SIG-M5 (cell line): ENCODE measurements at regions not wholly inside any gene's neighbourhood (a gene's known extent, or its start where the extent isn't known, plus 50 kb on each side); places are given as distances from the start of the nearest gene placed in this dataset.

Source experiments
- DNase-seq: peaks from one replicate; lab custom pipeline; 2025; lab: John Stamatoyannopoulos, UW

DNA sequence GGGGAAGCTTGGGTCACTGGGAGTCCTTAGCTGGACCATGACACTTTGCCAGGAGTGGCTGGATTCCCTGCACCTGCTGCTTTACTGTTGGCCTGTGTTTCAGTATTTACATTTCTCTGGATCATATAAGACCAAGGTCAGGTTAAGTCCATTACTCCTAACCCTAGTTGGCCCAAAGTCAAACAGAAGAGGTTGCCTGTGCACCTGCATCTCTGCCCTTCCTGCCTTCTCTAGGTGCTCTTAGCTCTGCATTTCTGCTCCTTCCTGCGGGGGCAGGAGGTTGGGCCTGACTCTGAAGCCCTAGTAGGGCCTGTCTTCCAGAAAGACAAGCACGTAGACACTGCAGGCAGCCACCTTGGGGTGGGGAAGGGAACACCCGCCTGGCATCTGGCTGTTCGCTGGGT is 124.3 kb downstream of the RPLP1 start:
- no peak for DNase-seq

DNA sequence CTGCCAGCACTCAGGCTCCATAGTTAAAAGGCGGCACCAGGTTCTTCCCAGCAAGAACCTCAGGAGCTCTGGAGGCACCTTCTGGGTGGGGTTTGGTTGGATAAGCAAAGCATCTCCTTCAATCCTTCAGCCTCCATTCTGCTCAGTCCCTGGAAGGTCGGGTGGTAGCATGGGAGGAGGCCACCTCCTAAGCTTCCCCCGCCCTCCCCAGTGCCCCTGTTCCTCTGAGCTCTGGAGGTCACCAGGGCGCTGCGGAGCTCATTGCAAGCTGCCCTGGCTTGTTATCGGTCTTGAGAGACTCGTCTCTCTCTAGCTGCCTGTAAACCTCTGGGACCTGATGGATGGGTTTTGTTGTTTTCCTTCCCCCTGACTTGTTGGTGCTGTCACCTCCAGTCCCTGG is 124.8 kb downstream of the RPLP1 start:
- DNase-seq = no peak

DNA sequence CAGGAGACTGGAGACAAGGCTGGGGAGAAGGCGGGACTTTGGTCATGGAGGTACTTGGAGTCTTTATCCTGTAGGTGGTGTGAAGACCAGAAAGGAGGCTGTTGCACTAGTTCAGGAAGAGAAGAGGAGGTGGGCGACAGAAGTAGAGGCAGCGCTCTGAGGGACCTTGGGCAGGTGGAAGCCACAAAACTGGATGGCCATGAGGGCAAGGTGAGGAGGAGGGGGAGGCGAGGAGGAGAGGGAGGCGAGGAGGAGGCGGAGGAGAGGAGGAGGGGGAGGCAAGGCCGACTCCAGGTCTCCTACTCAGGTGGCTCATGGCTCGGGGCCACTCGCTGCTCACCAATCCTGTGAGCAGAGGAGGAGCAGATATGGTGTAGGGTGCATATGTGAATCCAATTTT is 125.6 kb downstream of the RPLP1 start:
- no peak for DNase-seq

DNA sequence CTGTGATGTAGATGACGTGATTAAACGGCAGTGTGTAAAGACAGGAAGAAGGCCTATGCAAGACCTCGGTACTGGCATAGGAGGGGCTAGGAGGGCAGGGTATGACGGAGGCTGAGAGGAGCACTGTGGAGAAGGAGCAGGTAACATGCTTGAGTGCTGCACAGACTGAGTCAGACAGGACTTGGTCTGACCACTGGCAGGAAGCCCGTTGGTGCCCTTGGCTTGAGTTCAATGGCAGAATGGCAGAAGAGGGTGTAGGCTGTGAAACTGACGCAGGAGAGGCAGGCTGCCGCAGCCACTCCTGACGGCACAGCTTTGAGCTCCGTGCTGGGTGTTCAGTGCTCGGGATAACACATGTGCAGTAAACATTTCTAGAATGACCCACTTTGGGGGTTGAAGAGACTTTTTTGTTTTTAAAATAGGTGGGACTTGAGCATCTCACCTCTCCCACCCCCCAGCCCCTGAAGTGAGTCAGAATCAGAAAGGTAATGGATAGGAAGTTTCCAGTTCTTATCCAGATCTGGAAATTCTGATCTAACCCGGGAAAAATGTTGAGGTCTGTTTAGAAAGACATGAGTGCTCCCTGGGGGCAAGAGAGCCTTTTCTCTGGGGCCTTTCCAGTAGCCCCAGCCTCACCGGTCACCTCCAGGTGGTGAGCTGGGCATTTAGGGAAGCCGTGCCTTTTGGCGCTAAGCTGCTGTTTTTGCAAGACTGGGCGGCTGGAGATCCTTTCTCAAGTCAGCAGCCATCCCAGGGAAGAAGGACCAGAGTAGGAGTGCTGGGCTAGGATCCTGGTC is 126.4 kb downstream of the RPLP1 start:
- DNase-seq = no peak

DNA sequence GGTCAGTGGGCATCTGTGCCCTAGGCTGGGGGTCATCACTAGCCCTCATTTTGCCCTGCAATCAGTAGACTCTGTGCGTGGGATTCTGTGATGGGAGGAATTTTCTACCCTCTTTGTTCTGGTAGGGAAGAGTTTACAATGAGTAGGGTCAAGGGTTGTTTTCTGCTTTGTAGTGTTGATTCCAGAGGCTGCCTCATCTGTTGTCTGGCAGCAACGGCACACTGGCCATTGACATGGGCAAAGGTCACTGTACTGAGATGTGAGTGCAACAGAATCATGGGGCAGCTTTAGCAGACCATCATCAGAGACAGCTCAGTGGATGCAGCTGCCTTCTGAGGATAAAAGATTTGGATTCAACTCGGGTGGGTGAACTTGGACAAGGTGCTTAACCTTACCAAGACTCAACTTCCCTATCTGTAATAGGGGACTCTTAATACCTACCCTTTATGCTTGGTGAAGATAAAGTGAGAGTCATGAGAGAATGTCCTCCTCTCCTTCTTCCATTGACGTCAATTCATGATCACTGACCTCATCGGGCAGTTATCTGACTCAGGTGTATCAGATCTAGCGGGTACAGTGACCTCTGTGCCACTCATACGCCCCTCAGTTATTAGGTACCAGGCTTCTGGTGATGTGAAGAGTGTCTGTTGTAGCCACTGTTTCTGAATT is 127.5 kb downstream of the RPLP1 start:
- no peak for DNase-seq

DNA sequence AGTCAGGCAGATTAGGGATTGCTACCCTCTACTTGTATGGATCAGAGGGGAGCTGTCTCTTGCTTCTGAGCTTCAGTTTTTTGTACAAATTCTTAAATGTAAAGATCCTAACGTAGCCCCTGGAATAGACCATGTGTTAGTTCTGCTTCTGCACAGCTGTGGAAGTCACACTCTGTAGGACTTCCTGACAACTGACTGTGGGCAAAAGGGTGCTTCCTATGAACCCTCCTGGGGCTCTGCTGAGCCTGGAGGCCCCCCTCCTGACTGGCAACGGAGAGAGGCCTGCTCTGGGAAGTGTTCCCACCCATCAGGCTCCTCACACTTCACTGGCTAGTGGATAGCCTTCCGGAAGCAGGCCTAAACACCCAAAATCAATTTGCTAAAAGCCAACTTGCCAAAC is 131.0 kb downstream of the RPLP1 start:
- no peak for DNase-seq

DNA sequence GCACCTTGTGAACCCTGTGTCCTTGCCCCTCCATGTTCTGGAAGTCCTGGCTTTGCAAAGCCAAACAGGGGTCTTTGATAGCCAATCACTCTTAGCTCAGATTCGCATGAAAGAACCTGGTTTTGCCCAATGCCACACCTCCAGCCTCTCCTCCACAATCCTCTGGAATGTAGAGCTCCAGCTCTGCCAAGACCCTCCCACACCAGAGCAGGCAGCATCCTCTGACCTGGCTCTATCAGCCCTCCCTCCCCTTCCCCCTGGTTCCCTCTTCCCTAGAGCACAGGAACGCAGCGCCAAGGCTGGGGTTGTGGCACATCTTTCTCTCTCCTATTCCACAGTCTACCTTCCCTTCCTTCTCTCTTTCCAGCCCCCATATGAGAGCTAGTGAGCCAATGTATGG is 133.3 kb downstream of the RPLP1 start:
- DNase-seq = no peak

DNA sequence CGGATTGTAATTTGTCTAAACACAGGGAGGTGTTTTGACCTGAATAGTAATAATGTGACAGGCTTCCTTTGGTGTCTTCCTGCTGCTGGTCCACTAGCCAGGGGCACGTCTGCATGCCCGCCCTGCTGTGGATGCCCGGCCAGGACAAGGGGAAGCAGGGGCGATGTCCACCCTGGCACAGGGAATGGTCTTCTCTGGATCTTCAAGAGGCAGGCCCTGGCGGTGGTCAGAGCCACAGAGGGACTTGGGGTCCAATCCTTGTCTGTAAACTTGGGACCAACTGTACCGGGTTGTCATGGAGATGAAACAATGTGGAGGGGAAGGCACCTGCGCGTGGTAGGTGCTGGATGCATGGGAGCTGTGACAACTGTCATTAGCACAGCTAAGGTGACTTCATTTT is 134.1 kb downstream of the RPLP1 start:
- DNase-seq = no peak

DNA sequence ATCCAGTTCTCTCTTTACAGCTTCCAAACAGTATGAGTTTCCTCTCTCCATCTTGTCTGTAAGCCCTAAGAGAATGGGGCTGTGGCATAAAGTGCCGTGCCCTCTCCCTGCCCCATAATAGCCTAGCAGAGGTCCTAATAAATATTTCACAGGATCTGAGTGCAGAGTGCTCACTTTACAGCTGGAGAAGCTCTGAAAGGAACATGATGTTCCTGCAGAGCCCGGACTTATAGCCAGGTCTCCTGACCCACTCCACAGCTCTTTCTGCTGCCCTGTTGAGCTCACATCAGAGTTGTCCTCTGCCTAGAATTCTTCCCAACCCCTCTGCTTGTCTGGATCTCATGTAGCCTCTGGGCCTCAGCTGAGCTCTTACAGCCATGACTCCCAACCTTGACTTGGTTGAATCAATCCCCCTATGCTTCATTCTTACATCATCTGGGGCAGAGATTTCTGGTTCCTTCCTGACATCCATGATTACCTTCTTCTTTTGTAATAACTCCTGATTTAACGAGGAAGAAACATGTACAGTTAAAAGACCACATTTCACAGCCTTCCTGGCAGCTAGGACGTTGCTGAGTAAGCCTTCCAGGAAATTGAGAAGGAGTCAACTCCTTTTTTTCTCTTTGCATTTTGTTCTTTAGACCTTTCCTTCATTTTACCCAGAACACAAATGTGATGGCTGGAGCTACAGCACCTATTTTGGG is 135.3 kb downstream of the RPLP1 start:
- DNase-seq = no peak

DNA sequence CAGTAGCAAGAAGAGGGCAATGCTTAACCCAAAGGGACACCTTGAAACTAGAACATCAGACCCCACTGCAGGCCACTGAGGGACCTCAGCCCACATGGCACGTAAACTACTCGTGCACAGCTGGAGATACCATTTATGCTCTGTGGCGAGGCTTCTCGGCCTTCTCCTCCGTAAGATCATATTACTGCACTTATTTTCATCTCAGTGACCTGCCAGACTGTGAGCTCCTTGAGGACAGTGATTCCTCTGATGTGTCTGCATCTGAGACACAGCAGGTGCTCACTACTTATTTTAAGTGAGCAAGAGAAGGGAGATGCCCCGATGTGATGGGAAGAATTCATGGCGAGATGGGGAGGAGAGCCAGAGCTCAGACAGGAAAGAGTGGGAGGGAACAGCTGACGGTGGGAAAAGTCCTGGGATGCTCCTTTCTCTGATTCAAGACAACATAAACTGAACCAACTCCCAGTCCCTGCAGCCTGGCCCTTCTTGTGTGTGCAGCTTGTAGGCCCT is 137.6 kb downstream of the RPLP1 start:
- DNase-seq = no peak

DNA sequence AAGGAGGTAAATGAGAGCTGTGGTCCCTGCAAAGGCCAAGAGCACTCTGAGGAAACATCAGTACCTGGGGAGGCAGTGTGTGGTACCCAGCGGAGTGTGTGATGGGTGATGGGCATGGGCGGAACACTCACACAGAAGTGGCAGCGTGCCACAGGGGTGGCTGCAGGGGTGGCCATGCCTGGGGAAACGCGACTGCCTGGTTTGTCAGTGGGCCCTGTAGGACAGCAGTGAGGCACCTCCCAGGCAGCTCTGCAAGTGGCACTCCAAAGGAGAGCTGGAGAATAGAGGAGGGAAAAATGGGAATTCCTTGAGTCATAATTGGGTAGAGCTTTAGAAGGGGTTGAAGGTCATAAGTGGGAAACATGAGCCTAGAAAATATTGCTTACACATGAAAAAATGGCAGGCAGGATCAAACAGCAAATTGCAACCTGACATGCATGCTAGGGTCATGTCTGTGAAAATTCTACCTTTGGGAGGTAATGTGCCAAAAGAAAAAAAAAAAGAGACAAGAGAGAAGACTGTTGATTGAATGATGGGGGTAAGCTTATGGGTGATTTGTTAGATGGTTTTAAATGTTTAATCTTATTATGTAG is 138.4 kb downstream of the RPLP1 start:
- no peak for DNase-seq

DNA sequence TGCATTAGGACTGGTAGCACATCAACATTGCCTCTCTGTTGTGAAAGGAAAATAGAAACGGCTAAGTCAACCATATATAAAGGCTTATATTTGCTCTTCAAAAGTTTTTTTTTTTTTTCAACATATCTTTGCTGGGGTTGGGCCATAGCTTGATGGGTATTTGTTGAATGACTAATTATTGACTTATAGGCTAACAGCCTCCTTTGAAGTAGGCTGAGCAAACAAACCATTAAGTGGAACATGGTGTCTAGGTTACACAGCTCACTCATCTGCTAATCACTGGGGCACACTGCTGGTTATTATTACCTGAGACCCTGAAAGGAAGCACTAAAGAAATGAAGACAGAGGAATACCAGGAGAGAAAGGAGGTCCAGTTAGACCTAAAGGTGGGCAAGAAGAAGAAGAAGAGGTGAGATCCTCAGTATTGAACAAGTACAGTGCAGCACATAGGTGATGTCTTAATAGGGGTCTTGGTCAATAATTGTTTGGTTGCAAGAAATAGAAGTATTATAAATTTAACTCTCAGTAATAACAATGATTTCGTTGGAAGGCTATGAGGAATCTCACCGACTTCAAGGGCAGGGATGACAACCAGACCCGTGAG is 139.4 kb downstream of the RPLP1 start:
- DNase-seq = no peak

DNA sequence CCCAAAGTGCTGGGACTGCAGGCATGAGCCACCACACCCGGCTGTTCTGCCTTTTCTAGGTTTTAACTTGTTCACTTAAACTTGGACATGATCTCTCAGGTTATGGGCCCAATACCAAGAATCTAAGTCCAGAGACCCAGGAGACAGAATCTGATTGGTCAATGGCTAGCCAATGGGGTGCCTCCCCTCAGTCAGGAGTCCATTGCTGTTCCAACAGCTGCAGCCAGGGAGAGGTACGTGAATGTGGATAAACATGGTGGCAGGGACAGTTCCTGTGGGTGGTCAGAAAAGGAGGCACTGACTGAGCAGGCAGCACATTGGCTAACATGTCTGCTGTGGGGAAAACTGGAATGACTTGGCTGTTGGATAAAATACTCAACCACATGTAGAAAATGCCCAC is 140.3 kb downstream of the RPLP1 start:
- DNase-seq = no peak

DNA sequence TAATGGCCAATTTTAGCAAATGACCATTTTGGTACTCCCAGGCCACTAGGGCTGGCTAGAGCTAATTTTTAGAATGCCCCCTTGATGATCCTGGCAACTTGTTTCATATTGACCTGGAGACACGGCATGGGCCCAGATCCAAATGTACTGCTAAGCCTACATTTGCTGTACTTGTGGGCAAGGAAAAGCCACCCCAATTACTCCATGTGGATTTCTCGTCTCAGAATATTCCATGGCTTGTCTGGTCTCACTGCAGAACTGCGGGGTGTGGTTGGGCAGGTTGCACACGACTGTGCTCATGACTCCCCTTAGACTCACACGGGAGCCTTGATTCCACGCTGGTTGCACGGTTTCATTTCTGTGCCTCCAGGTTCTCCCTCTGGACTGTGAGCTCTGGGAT is 140.9 kb downstream of the RPLP1 start:
- DNase-seq = no peak

DNA sequence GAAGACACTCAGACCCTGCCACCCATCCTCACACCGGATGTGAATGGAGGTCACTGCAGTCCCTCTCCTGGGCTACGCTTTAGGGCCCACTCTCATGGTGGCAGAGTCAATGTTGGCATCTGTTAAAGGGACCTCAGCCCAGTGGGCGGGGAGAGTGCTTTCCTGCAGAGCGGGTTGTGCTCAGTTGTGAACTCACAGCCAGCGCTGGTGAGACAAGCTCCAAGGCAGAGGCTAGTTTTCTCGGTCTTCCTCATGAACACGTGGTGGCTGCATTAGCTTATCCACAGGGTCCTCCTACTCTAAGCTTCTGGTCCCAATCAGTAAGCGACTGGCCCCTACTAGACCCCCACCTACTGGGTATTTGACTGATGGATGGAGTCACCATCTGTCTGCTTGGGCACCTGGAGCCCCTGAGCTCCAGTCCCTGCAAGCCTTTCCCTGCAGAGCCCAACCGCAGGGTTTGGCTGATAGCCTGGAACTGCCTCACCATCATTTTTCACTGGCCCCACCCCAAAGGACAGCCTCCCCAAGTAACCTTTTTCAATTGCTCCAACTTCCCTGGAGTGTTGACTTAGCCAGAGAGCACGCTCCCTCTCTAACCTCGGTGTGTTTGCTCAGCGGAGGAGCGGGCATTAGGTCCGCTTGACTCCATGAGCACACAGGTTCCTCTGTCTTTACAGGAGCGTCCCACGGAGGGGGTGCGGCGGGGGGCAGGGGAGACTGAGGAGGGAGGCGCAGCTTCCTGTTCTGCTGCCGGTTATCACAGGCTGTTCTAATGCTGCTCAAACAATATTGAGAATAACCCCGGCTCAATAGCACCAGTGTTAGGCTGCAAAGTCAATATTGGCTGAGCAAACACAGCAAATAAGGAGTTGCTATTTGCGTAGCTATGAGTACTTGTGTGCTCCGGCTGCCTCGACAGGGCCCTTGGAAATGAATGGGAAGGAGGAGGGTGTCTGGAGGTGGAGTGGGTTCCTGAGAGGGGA is 141.7 kb downstream of the RPLP1 start:
- DNase-seq = no peak

DNA sequence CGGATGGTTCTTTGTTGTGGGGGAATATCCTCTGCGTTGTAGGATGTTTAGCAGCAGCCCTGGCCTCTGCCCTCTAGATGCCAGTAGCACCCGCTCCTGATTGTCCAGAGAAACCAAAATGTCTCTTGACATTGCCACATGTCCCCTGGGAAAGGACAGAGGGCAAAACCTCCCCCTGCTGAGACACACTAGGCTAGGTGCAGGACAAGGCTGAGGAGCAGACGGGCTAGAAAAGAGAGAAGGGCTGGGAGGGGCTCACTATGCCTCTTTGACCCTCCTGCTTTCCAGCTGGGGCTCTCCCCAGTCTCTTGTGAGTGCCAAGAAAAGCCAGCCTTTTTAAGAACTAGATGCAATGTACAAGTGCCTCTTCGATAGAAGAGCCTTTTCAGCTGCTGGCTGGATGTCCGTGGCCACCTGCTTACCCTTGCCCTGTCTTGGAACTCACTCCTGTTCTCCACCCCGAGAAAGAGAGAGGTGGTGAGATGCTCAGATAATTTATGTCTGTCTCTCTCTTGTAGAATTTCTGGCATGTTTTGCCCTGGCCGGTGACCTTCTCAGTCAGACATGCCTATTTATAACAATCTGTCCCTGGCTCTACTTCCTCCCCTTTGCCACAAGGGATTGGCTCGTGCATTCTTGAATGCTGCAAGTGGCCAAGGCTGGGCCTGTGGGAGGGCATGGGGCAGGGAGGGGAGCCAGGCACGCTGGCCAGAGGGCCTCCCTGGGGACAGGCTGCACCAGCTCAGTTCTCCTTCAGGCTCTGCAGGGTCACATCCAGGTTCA is 142.6 kb downstream of the RPLP1 start:
- DNase-seq = no peak

DNA sequence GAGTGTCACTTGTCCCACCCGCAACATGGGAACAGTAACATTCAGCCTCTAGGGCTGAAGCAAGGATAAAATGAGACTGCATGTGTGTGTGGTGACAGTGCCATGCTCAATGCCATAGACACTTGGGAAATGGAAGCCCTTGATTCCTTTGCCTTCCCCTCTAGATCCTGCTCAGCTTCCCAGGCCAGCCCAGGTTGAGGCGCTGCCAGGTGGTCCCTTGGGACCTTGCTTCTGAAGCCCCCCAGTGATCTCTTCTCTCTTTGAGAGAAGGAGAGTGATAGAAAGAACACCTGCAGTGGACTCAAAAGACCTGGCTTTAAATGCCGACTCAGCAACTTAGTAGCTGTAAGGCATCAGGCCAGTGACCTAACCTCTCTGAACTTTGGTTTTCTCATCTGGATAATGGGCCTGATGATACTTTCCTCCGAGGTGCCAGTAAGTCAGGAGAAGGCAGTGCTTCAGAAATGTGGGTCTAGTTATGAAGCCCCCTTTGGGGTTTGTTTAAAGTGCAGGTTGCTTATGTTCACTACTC is 144.5 kb downstream of the RPLP1 start:
- no peak for DNase-seq

DNA sequence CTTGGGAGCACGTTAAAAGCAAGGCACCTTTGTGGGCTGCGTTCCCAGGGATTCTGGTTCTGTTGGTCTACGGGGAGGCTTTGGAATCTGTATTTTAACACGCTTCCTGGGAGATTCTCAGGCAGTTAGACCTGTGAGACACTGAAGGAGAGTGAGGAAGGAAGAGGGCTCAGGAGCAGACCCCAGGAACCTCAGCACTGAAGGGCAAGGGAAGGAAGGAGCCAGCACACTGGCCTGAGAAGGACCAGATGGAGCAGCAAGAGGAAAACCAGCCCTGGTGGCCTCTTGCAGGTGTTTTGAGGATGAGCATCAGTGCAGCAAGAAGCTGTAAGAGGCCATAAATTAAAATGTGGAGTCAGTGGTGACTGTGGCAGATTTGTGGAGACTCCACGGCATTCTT is 146.7 kb downstream of the RPLP1 start:
- no peak for DNase-seq

DNA sequence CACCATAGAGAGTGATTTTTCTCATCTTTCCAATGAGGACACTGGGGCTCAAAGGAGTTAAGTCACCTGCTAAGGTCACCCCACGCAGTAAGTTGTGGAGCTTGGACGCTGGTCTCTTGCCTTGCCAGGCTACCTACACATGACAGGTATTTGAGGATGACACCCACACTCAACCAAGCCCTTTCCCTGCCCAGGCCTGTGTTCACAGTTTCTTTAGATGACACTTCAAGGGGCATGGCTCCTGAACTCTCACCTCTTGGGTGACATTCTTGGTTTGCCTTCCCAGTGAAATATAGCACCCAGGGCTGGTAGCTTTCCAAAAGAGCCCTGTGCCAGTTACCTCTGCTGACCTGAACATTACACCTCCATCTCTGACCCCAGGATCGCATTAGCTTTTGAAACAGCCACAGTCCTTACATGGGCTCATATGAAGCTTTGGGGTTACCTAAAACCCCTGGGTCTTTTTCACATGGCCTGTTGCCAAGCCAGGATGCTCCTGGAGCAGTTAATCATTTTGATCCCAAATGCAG is 148.0 kb downstream of the RPLP1 start:
- no peak for DNase-seq
